ENCODE measurements at regions not wholly inside any gene's neighbourhood (a gene's known extent, or its start where the extent isn't known, plus 50 kb on each side); places are given as distances from the start of the nearest gene placed in this dataset.

GRCh38 chr15:29333261-29333660 lies 63.6 kb upstream of the NSMCE3 start:
- Histone ChIP-seq H3K36me3 (ENCODE audit: control insufficient read depth, insufficient read depth, low read length) (no peaks in the 10 kb centered on the region), H3K23ac (ENCODE audit: low read depth, low read length) (no peak overlapping the region), H3K79me1 (ENCODE audit: low read depth in 1 of 2, low read length in 2 of 2) (no peaks in the 10 kb centered on the region), H4K20me1 (ENCODE audit: insufficient read depth, low read length) (no peaks in the 10 kb centered on the region), H4K8ac (ENCODE audit: low read depth in 2 of 2, low read length in 2 of 2) (no peak overlapping the region), H3K27me3 (ENCODE audit: control insufficient read depth, insufficient read depth, low read length) (no peaks in the 10 kb centered on the region; the same call in 1 of the 2 replicates), H3K9me3 (ENCODE audit: control insufficient read depth, insufficient read depth, low read length) (no peaks in the 10 kb centered on the region), H2BK15ac (ENCODE audit: low read depth, low read length) (no peak overlapping the region), H4K91ac (ENCODE audit: insufficient read depth, low read depth, low read length) (no peak overlapping the region), H3K56ac (ENCODE audit: extremely low read depth, insufficient read depth, low read length) (no peak overlapping the region), H3K18ac (ENCODE audit: low read depth, low read length) (no peak overlapping the region), H3K4ac (ENCODE audit: low read depth, low read length) (no peak overlapping the region), H2AK5ac (ENCODE audit: low read depth, low read length) (no peak overlapping the region), H2BK5ac (ENCODE audit: low read depth, low read length, poor library complexity, severe bottlenecking) (no peak overlapping the region), H2BK20ac (ENCODE audit: low read depth, low read length) (no peak overlapping the region), H3K14ac (replicated peaks; ENCODE audit: low read depth, low read length) (no peak overlapping the region), H4K5ac (ENCODE audit: low read depth, low read length) (no peak overlapping the region), H3K9me1 (ENCODE audit: insufficient read depth, low read length) (no peaks in the 10 kb centered on the region), H3K4me2 (ENCODE audit: low read depth, low read length) (no peak overlapping the region), H2AFZ (replicated peaks; ENCODE audit: low read length, poor library complexity) (no peak overlapping the region), H2BK120ac (ENCODE audit: low read depth, low read length) (no peak overlapping the region), H3K9ac (ENCODE audit: low read depth, low read length) (no peak overlapping the region), H2AK9ac (replicated peaks; ENCODE audit: low read depth, low read length, poor library complexity) (no peak overlapping the region), H3K4me3 (ENCODE audit: insufficient read depth, low read depth, low read length) (no peak overlapping the region), H3K27ac (ENCODE audit: insufficient read depth, low read length) (no peak overlapping the region), H3K4me1 (ENCODE audit: control insufficient read depth, insufficient read depth, low read length) (no peaks in the 10 kb centered on the region)
- dilution Hi-C loops (cut with HindIII; ENCODE audit: low sequenced_read_pairs, unreplicated experiment): no loop called here
- intact Hi-C loops (cut with micrococcal nuclease): no loop called here
- no peak for ATAC-seq (ENCODE audit: low read depth)
- POLR2A ChIA-PET (ENCODE audit: unreplicated experiment): no interaction called here
- WGBS, 2 experiments (ENCODE audit: extremely low coverage in 2 of 2, insufficient read length in 1 of 2): no CpG with 5 or more reads among the region's 6 CpGs
- no TSS peak for BruUV-seq (replicated peaks)
- no peak for DNase-seq
- CTCF ChIA-PET: no interaction called here
- in situ Hi-C loops (cut with MboI; ENCODE audit: low sequenced_read_pairs): no loop called here
- TF ChIP-seq BHLHE40 (IDR thresholded peaks at IDR 0.05; ENCODE audit: low read depth, low read length) (no peak), SMC3 (IDR thresholded peaks at IDR 0.05; ENCODE audit: low read depth, low read length) (no peak), RFX5 (IDR thresholded peaks at IDR 0.05; ENCODE audit: low read depth, low read length) (no peak), ELK1 (IDR thresholded peaks at IDR 0.05; ENCODE audit: borderline replicate concordance, low read depth, low read length) (no peak), MXI1 (IDR thresholded peaks at IDR 0.05; ENCODE audit: borderline replicate concordance, low read depth, low read length) (no peak)
